ENCODE measurements at regions not wholly inside any gene's neighbourhood (a gene's known extent, or its start where the extent isn't known, plus 50 kb on each side); places are given as distances from the start of the nearest gene placed in this dataset.
"Not testable (repeated sequence)": the region's sequence is repeated elsewhere in the genome, so short reads cannot be mapped to it uniquely, and the experiment has no call there.

GRCh38 chr4:34851411-34851810, 1392.9 kb downstream of the ARAP2 start:
- no peak for DNase-seq (ENCODE audit: low spot score)

GRCh38 chr4:34854451-34854850, 1389.9 kb downstream of the ARAP2 start:
- DNase-seq (ENCODE audit: low spot score): no peak

GRCh38 chr4:34861666-34862065, 1382.6 kb downstream of the ARAP2 start:
- no peak for DNase-seq (ENCODE audit: low spot score)

- no peak for DNase-seq (ENCODE audit: low spot score)
These were observed 1365.4 kb downstream of the ARAP2 start for GRCh38 chr4:34878961-34879360.

GRCh38 chr4:34880246-34880645, 1364.1 kb downstream of the ARAP2 start:
- no peak for DNase-seq (ENCODE audit: low spot score)

- no peak for DNase-seq (ENCODE audit: low spot score)
These were observed 1352.4 kb downstream of the ARAP2 start for GRCh38 chr4:34891892-34892291.

GRCh38 chr4:34893382-34893781, 1350.9 kb downstream of the ARAP2 start:
- no peak for DNase-seq (ENCODE audit: low spot score)

- no peak for DNase-seq (ENCODE audit: low spot score)
These were observed 1324.3 kb downstream of the ARAP2 start for GRCh38 chr4:34920032-34920431.

- no peak for DNase-seq (ENCODE audit: low spot score)
These were observed 1322.9 kb downstream of the ARAP2 start for GRCh38 chr4:34921391-34921790.

GRCh38 chr4:34922325-34922724, 1322.0 kb downstream of the ARAP2 start:
- DNase-seq (ENCODE audit: low spot score): no peak

- no peak for DNase-seq (ENCODE audit: low spot score)
These were observed 1311.7 kb downstream of the ARAP2 start for GRCh38 chr4:34932591-34932990.

- no peak for DNase-seq (ENCODE audit: low spot score)
These were observed 1308.6 kb downstream of the ARAP2 start for GRCh38 chr4:34935739-34936138.

- no peak for DNase-seq (ENCODE audit: low spot score)
These were observed 1305.2 kb downstream of the ARAP2 start for GRCh38 chr4:34939073-34939472.

GRCh38 chr4:34943741-34944386, 1300.5 kb downstream of the ARAP2 start:
- no peak for DNase-seq (ENCODE audit: low spot score)

- DNase-seq (ENCODE audit: low spot score): no peak
These were observed 1293.4 kb downstream of the ARAP2 start for GRCh38 chr4:34950926-34951325.

GRCh38 chr4:34953145-34953799, 1291.0 kb downstream of the ARAP2 start:
- no peak for DNase-seq (ENCODE audit: low spot score)

- DNase-seq (ENCODE audit: low spot score): no peak
These were observed 1279.7 kb downstream of the ARAP2 start for GRCh38 chr4:34964613-34965012.

GRCh38 chr4:34972189-34972588, 1272.1 kb downstream of the ARAP2 start:
- no peak for DNase-seq (ENCODE audit: low spot score)

GRCh38 chr4:34973650-34974312, 1270.5 kb downstream of the ARAP2 start:
- no peak for DNase-seq (ENCODE audit: low spot score)

- DNase-seq (ENCODE audit: low spot score): no peak
These were observed 1270.0 kb downstream of the ARAP2 start for GRCh38 chr4:34974313-34974680.

GRCh38 chr4:35021222-35021621, 1223.1 kb downstream of the ARAP2 start:
- not testable (repeated sequence) for DNase-seq (ENCODE audit: low spot score)

GRCh38 chr4:35025152-35025834, 1219.0 kb downstream of the ARAP2 start:
- DNase-seq (ENCODE audit: low spot score): no peak
